Kidney (tissue), 10 donors: ENCODE measurements at regions not wholly inside any gene's neighbourhood (a gene's known extent, or its start where the extent isn't known, plus 50 kb on each side); places are given as distances from the start of the nearest gene placed in this dataset.
"Not testable (repeated sequence)": the region's sequence is repeated elsewhere in the genome, so short reads cannot be mapped to it uniquely, and the experiment has no call there.

Experiments
- DNase-seq, 5 donors: peaks; one replicate each; pipeline ENCODE4 v3.0.0-alpha.2; 2013 to 2020
- FAIRE-seq: peaks from 2 replicates; lab custom pipeline; 2012; peaks lifted over from hg19 to GRCh38; lab: Jason Lieb, UNC
- H3K27ac ChIP-seq, 2 donors: one replicate each; pipeline ENCODE4 v1.7.0; 2013; ENCODE audit warnings: low read depth in 2 of 2, low read length in 2 of 2, inconsistent platforms in 1 of 2
- H3K27me3 ChIP-seq: one replicate; pipeline ENCODE4 v1.7.1; 2013; ENCODE audit warnings: low read length, inconsistent platforms; ENCODE audit not compliant: control insufficient read depth, insufficient read depth
- H3K36me3 ChIP-seq, 3 donors: one replicate each; pipeline versions ENCODE4 v1.7.0 to v1.7.1; 2013; ENCODE audit warnings: low read length in 3 of 3, control low read depth in 1 of 3, inconsistent platforms in 1 of 3; ENCODE audit not compliant: insufficient read depth in 3 of 3, control insufficient read depth in 2 of 3
- H3K4me1 ChIP-seq, 3 donors: one replicate each; pipeline versions ENCODE4 v1.7.0 to v1.7.1; 2013; ENCODE audit warnings: low read length in 3 of 3, inconsistent platforms in 1 of 3, low read depth in 1 of 3; ENCODE audit not compliant: control insufficient read depth in 2 of 3, insufficient read depth in 2 of 3
- H3K4me3 ChIP-seq, 3 donors: one replicate each; pipeline versions ENCODE4 v1.7.0 to v1.8.1; 2013; ENCODE audit warnings: low read length in 3 of 3, control low read depth in 1 of 3, inconsistent platforms in 1 of 3
- H3K9ac ChIP-seq, 3 donors: one replicate each; pipeline versions ENCODE4 v1.7.0 to v1.7.1; 2013; ENCODE audit warnings: low read length in 3 of 3, control low read depth in 1 of 3, inconsistent platforms in 1 of 3
- H3K9me3 ChIP-seq, 3 donors: one replicate each; pipeline versions ENCODE4 v1.7.0 to v1.7.1; 2013; ENCODE audit warnings: low read length in 3 of 3, control low read depth in 1 of 3, inconsistent platforms in 1 of 3; ENCODE audit not compliant: control insufficient read depth in 2 of 3, insufficient read depth in 1 of 3
- intact Hi-C: fragments of 100-400 bp; cut with DNase I; formaldehyde crosslinking; loops from one replicate; pipeline ENCODE4 v1.11.1; 2022
- donor health status: control.
- donor health status: control.
- donor health status: DM: yes; HTN: yes; CAD: no.
- donor health status: Normal renal cell carcinoma (clear cell type).

DNA sequence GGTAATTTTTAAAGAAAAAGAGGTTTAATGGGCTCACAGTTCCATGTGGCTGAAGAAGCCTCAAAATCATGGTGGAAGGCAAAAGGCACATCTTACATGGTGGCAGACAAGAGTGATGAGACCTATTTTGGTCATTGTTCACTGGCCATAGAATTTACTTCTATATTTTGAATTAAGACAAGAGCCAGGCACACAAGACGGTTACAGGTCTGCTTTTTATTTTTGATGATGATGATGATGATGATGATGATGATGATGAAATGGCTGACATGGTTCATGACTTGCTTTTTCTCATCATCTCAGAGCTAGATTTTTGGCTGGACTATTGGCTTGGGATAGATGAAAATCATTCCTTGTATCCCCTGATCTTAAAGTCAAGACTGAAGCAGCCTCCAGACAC is 229.3 kb downstream of the OTOP1 start:
- DNase-seq, H3K4me3 ChIP-seq, intact Hi-C loops, H3K9ac ChIP-seq, H3K4me1 ChIP-seq, H3K27ac ChIP-seq, H3K9me3 ChIP-seq, H3K36me3 ChIP-seq, H3K27me3 ChIP-seq, FAIRE-seq: not testable (repeated sequence)

DNA sequence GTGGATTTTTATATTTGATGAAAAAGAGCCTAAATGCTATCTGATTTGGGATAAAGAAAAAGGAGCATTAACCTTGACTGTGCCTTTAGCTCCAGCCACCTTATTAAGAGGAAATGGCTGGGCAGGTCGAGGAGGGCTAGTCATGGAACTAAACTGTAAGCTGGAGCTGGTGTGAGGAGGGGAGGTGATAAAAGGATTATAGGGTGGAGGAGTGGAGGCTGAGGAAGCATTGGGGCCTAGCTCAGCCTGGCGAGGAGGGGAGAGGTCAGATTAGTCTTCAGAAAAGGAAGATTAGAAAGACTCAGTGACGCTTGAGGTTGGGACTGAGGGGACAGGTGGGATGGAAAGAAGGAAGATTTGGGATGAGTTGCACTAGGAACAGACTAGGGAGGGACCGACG is 222.7 kb downstream of the OTOP1 start:
- H3K4me1 ChIP-seq, DNase-seq, H3K27ac ChIP-seq, FAIRE-seq, intact Hi-C loops, H3K27me3 ChIP-seq, H3K9me3 ChIP-seq, H3K36me3 ChIP-seq, H3K9ac ChIP-seq, H3K4me3 ChIP-seq: not testable (repeated sequence)

DNA sequence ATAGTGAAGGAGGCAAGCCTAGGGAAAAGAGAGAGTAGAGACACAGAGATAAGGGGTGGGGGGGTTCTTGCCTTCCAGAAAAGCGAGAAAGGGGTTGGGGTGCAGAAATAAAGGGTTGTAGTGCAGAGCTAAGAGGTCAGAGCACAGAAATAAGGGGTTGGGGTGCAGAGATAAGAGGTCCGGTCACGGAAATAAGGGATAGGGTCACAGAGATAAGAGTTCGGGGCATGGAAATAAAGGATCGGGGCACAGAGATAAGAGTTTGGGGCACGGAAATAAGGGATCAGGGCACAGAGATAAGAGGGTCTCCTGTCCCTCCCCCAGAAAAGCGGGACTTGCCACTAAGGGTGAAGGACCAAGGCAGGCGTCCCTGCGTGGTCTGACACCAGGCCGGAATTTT is 222.0 kb downstream of the OTOP1 start:
- H3K27me3 ChIP-seq, H3K36me3 ChIP-seq, DNase-seq, H3K4me3 ChIP-seq, H3K9me3 ChIP-seq, H3K9ac ChIP-seq, intact Hi-C loops, H3K4me1 ChIP-seq, FAIRE-seq, H3K27ac ChIP-seq: not testable (repeated sequence)

DNA sequence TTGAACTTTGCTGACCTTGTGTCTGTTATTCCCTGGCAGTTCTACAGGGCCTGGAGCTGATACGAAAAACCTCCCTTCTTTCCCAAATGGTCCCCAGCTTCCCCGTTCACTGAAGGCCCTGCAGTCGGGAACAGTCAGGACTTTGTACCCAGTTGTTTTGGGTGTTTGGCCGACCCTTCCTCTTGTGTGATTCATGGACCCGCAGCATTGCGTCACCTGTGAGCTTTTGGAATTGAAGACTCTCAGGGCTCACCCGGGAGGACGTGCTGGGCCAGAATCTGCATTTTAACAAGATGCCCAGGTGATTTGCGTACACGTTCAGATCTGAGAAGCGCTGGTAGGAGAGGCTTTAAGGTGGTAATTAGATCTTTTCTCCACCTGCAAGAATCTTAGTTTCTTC is 220.4 kb downstream of the OTOP1 start:
- DNase-seq, H3K4me1 ChIP-seq, FAIRE-seq, H3K9ac ChIP-seq, H3K4me3 ChIP-seq, H3K36me3 ChIP-seq, H3K9me3 ChIP-seq, intact Hi-C loops, H3K27ac ChIP-seq, H3K27me3 ChIP-seq: not testable (repeated sequence)

DNA sequence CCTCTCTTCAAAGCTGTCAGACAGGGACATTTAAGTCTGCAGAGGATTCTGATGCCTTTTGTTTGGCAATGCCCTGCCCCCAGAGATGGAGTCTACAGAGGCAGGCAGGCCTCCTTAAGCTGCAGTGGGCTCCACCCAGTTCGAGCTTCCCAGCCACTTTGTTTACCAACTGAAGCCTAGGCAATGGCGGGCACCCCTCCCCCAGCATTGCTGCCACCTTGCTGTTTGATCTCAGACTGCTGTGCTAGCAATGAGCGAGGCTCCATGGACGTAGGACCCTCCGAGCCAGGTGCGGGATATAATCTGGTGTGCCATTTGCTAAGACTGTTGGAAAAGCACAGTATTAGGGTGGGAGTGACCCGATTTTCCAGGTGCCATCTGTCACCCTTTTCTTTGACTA is 207.7 kb downstream of the OTOP1 start:
- intact Hi-C loops, H3K4me3 ChIP-seq, H3K27me3 ChIP-seq, H3K9ac ChIP-seq, FAIRE-seq, H3K4me1 ChIP-seq, H3K36me3 ChIP-seq, H3K9me3 ChIP-seq, H3K27ac ChIP-seq: not testable (repeated sequence)
- DNase-seq = peak in 2 of 5 donors; percentile 10 to 45

DNA sequence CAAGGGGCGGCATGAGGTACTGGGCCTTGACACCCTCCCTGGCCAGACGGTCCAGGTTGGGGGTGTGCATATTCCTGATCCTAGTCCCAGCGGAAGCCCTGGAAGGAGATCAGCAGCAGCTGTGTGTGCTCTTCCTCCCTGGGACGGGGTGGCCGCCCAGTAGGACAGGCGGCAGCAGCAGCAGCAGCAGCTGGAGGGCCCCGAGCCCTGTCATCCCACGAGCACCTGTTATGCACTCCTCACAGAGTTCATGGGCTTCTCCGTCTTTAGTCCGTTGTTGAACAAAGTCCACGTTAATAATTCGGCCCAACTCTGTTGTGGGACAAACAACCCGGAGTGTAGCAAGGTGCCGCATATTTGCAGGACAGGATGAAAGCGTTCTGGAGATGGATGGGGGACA is 205.6 kb downstream of the OTOP1 start:
- DNase-seq, H3K27ac ChIP-seq, intact Hi-C loops, H3K4me1 ChIP-seq, H3K9me3 ChIP-seq, H3K36me3 ChIP-seq, FAIRE-seq, H3K27me3 ChIP-seq, H3K9ac ChIP-seq, H3K4me3 ChIP-seq: not testable (repeated sequence)

DNA sequence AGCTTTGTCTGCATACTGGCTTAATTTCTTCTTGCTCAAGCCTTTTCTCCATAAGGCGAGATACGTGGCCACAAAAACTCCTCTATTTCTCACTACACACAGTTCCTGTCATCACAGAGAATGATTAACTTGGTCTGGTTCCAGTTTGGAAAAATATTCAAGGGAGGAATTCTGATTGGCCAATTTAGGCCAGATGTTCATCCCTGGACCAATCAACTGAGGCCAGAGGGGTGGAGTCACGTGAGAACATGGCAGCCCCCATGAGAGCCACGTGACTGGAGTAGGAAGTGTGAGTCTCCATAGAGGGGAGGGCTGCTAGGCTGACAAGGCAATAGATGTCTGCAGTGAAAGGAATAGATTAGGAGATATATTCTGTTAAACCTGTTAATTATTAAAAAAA is 200.0 kb downstream of the OTOP1 start:
- intact Hi-C loops, H3K9me3 ChIP-seq, FAIRE-seq, DNase-seq, H3K27ac ChIP-seq, H3K27me3 ChIP-seq, H3K36me3 ChIP-seq, H3K9ac ChIP-seq, H3K4me3 ChIP-seq, H3K4me1 ChIP-seq: not testable (repeated sequence)

DNA sequence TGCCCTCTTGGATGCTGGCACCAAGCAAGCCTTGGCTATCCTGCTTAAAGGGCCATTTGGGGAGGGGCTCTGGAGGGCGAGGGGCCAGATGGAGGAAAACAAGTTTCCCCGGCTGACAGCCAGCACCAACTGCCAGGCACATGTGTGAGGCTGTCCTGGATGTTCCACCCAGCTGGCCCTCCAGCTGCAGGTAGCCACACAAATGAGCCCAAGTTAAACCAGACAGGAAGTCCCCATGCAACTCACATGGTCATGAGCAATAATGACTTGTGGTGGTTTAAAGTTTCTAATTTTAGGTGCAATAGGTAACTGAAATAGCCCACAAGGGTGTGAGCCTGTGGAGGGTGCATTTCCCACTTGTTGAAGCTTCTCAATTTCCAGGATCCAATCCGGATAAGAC is 198.0 kb downstream of the OTOP1 start:
- H3K36me3 ChIP-seq, H3K9ac ChIP-seq, intact Hi-C loops, FAIRE-seq, H3K27me3 ChIP-seq, H3K9me3 ChIP-seq, H3K4me3 ChIP-seq, H3K27ac ChIP-seq, H3K4me1 ChIP-seq, DNase-seq: not testable (repeated sequence)

DNA sequence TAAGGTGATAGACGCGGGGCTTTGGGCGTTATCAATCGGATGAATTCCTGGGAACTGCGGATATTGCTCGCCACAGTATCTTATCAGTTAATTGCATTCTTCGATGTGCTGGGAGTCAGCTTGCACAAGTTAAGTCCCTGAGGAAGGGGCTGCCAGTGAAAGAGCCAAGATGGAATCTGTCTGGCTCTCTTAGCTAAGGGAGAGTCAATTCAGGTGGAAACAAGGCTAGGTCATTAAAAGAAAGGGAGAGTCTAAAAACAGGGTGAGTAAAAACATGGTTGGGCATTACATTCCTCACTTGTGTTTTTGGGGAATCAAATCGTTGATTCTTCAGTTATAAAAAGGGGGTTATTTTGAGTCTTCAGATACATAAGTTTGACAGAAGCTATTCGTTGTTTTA is 196.2 kb downstream of the OTOP1 start:
- intact Hi-C loops, H3K9ac ChIP-seq, H3K4me1 ChIP-seq, H3K36me3 ChIP-seq, H3K9me3 ChIP-seq, H3K27ac ChIP-seq, DNase-seq, FAIRE-seq, H3K27me3 ChIP-seq, H3K4me3 ChIP-seq: not testable (repeated sequence)
